Stimulated activated CD4-positive, alpha-beta T cell treated with anti-CD3 and anti-CD28 coated beads, Interleukin-4, amount 100 ng/mL, for 1 hour (primary cell): ENCODE measurements at regions not wholly inside any gene's neighbourhood (a gene's known extent, or its start where the extent isn't known, plus 50 kb on each side); places are given as distances from the start of the nearest gene placed in this dataset.

Experiments used
- DNase-seq: peaks from one replicate; pipeline ENCODE4 v3.0.0-alpha.2; 2020

DNA sequence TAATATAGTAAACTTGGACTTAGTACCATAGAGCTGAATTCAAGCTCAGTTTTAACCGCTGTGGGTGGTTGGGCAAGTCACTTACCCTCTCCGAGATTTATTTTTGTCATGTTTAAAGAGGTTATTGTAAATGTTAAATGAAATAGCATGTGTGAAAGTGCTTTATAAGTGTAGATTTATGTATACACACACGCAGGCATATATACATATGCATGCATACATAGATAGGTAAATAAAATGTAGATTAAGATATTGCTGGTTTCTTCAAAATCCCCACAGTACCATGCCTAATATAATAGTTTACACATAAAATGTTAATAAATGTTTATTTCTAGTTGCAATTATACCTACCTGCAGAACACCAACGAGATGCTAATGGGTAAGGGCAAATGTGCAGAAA is 164.5 kb upstream of the EGFLAM start:
- no peak for DNase-seq

DNA sequence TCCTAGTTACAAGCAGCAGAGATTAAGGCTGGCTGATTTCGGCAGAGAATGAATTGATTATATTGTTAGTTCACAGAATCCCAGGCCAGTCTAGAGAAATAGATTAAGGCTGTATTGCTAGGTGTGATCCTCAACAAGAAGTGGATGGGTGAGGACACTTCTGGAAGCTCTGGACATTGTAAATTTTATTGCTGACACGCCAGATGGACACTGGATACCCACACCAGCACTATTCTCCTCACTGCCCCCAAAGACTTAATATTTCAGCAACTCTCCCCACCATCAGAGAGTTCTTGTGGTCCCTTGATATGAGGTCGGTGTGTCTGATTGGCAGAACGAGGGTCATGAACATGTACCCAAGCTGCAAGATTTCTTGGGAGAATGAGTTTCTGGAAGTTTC is 171.6 kb upstream of the EGFLAM start:
- DNase-seq: no peak

DNA sequence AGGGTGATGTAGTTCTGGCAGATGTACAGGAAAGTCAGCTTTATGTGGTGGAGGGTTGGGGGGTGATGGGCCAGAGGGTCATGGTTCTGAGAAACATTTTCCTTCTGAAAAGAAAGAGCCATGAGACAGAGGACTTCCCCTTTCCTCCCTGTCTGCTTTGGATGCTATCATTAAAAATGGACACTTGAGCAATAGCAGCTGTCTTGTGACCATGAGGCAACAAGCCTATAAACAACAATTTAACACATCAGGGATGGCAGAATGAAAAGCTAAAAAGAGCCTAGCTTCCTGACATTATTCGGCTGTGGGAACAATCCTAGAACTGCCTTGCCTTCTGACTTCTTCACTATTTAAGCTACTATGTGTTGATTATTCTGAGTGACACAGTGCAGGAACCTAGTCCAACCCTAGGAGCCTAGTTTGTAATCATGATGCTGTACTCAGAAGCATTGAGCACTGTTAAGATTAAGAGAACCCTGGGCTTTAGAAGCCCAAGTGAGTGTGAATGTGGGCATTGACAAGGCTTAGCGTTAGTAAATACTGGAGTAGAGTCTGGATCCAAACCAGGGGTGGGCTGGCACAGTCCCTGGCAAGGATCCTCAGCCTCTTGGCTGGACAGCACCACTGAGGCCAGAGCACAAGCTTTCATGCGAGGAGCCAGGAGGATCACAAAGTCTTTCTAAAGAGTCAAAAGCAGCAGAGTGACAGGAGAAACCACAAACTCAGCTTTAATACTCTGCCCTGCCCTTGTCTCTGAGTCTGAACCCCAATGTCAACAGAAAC is 178.5 kb upstream of the EGFLAM start:
- no peak for DNase-seq

DNA sequence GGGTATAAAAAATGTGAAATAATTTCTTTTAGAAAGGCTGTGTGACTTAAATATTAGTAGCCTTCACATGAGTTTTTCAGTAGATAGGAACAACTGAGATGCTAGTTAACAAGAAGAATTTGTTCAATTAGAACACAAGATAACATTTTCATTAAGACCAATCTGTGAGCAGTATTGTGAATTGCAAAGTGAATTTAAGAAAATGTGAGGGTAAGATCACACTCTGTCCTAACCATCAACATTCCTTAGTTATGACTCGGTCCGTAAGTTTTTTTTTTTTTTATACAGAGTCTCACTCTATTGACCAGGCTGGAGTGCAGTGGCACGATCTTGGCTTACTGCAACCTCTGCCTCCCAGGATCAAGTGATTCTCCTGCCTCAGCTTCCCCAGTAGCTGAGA is 180.2 kb upstream of the EGFLAM start:
- DNase-seq: no peak

GRCh38 chr5:38077652-38078051 is 180.7 kb upstream of the EGFLAM start:
- no peak for DNase-seq

- DNase-seq: no peak
Measured at GRCh38 chr5:38071831-38072694, 186.3 kb upstream of the EGFLAM start.

- DNase-seq: no peak
Measured at GRCh38 chr5:38070304-38070950, 187.9 kb upstream of the EGFLAM start.

GRCh38 chr5:38069360-38069759 is 189.0 kb upstream of the EGFLAM start:
- no peak for DNase-seq

- no peak for DNase-seq
Measured at GRCh38 chr5:38060354-38060753, 198.0 kb upstream of the EGFLAM start.

DNA sequence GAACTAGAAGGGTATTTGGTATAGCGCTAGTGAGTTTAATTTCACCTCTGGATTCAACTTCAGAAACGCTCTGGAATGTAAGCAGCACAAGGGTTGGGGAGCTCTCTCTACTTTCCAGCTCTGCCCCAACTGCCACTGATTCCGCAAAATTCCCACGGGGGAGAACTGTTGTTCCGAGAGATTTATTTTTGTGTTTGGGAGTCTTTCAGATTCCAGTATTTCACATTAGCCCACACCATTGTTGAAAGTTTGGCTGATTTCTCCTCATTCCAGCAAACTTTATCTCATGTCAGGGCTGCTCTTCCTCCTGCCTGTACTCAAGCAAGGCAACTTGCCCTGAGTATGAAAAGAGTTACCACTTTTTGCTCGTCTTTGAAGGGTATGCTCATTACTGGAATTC is 198.5 kb upstream of the EGFLAM start:
- no peak for DNase-seq

GRCh38 chr5:38051711-38052511 is 206.4 kb upstream of the EGFLAM start:
- DNase-seq: no peak

DNA sequence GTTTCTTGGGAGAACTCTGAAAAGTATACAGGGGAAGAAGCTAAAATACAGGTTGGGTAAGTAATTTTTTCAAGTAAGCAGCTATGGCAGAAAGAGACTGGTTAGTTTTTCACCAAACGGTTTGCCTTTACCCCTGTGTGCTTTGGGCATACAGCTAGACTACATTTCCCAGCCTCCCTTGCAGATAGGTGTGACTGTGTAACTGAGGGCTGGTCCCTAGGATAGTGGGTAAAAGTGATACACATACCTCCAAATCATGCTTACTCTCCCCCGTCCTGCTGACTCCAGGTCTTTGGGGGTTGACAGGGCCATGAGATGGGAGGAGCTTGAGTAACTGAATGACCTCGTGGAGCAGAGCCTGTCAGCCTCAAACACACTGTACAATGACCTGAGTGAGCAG is 208.6 kb upstream of the GDNF start:
- no peak for DNase-seq

GRCh38 chr5:38046103-38046502 is 206.3 kb upstream of the GDNF start:
- no peak for DNase-seq

DNA sequence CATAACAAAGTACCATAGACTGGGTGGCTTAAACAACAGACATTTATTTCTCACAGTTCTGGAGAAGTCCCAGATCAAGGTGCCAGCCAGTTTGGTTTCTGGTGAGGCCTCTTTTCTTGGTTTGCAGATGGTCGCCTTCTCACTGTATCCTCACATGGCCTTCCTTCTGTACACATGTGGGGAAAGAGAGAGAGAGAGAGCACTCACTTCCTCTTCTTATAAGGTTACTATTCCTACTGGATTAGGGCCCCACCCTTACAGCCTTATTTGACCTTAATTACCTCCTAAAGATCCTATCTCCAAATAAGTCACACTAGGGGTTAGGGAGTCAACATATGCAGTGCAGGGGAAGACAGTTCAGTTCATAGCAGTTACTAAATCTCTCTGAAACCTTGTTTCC is 205.6 kb upstream of the GDNF start:
- DNase-seq: no peak

DNA sequence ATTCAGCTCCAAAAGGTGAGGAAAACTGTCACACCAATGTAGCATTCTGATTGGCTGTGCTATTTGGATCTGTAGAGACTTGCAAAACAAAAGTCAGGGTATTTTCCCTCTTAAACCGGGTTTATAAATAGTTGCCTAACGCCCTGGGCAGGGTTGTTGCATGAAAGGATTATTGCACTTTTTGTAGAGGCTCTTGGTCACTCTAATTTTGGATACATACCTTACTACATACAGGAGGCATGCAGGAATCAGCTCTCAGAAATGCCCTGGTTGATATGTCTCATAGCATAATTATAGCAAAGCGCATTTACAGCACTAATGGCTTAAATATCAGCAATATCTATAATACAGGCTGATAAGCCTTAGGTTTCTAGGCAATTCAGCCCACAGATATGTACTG is 200.0 kb upstream of the GDNF start:
- no peak for DNase-seq

DNA sequence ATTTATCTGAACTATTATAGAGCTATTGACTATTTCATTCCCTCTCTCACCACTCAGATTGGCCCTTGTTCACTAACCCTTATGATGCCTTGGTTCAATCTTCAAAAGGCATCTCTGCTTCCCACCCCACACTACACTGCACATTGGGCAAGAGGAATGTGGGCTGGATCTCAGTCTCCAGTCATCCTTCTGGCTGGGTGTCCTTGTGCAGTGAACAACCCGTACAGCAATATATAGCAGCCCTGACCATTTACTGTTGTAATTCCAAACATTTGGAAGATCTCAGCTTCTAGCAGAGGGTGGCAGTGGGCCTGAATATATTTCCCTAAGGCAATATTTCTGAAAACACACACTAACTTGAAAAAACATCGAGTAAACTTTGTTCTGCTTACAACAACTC is 199.2 kb upstream of the GDNF start:
- DNase-seq: no peak

- DNase-seq: no peak
Measured at GRCh38 chr5:38036765-38037164, 196.9 kb upstream of the GDNF start.

GRCh38 chr5:38032149-38032548 is 192.3 kb upstream of the GDNF start:
- DNase-seq: no peak

DNA sequence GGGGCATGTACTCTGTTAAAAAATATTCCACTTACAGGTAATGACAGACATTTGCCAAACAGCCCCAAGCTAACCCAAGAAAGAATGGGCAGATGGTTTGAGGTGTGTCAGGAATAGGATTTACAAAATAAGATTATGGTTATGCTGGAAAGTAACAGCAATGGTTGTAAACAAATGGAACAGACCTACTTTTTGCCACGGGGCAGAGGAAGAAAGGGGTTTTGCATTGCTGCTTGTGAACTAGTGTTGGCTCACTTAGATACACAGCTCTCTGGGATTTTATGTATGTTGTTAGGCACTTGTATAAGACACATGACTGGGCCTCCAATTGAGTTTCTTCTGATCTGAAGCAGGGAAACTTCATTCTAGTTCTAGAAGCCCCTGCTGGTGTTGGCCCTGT is 191.5 kb upstream of the GDNF start:
- no peak for DNase-seq

- no peak for DNase-seq
Measured at GRCh38 chr5:38029397-38030065, 189.7 kb upstream of the GDNF start.

- no peak for DNase-seq
Measured at GRCh38 chr5:38023799-38024198, 184.0 kb upstream of the GDNF start.

DNA sequence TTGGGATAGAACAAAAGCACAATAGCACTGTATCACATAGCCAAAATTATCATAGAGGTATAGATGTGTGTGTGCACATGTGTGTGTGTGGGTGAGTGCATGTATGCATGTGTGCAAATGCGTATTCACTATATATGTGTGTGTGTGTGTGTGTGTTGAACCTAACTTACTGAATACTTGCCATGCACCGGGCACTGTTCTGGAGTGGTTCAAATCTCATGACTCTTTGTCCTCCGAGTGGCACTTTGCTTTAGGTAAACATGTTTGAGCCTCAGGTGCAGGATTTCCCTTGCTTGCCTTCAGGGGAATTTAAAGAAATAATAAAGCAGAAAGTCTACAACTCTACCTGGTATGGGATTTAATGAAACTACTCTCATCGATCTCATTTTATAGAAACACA is 183.5 kb upstream of the GDNF start:
- DNase-seq: no peak
